Sciatic nerve (tissue), 2 donors: ENCODE measurements at regions not wholly inside any gene's neighbourhood (a gene's known extent, or its start where the extent isn't known, plus 50 kb on each side); places are given as distances from the start of the nearest gene placed in this dataset.
"Not testable (repeated sequence)": the region's sequence is repeated elsewhere in the genome, so short reads cannot be mapped to it uniquely, and the experiment has no call there.

Experiments used
- ATAC-seq: fragments of 200-7000 bp; cut with Tn5 transposase; one replicate; pipeline ENCODE4 v1.9.1; 2020; ENCODE audit warnings: mild to moderate bottlenecking, moderate library complexity
- DNase-seq: peaks from one replicate; pipeline ENCODE4 v3.0.0-alpha.2; 2020; ENCODE audit warnings: low spot score
- intact Hi-C: fragments of 100-400 bp; cut with DNase I; formaldehyde crosslinking; loops from one replicate; pipeline ENCODE4 v1.14.2; 2022
- donor health status: DM: no; HTN: no; CAD: no.
- donor health status: DM: no; HTN: no; CAD: no.

- intact Hi-C loops: no loop called here
- ATAC-seq: no peak
- DNase-seq: no peak
Measured at GRCh38 chr12:11973396-11973795, 97.3 kb upstream of the BCL2L14 start.

- no peak for ATAC-seq
- DNase-seq: no peak
- intact Hi-C loops: no loop called here
Measured at GRCh38 chr12:11976005-11976404, 94.7 kb upstream of the BCL2L14 start.

GRCh38 chr12:11978726-11979384 is 91.9 kb upstream of the BCL2L14 start:
- ATAC-seq: no peak
- no peak for DNase-seq
- intact Hi-C loops: no loop called here

- no peak for DNase-seq
- intact Hi-C loops: no loop called here
- ATAC-seq: no peak
Measured at GRCh38 chr12:11980115-11980514, 90.6 kb upstream of the BCL2L14 start.

GRCh38 chr12:11981121-11981733 is 89.5 kb upstream of the BCL2L14 start:
- DNase-seq (no peak), ATAC-seq (no peak)
- intact Hi-C loops: no loop called here

GRCh38 chr12:11984417-11984816 is 86.3 kb upstream of the BCL2L14 start:
- DNase-seq (no peak), ATAC-seq (no peak)
- intact Hi-C loops: no loop called here

GRCh38 chr12:11986165-11986564 is 84.6 kb upstream of the BCL2L14 start:
- DNase-seq (no peak), ATAC-seq (no peak)
- intact Hi-C loops: no loop called here

- intact Hi-C loops: no loop called here
- DNase-seq (no peak), ATAC-seq (no peak)
Measured at GRCh38 chr12:11987901-11988300, 82.8 kb upstream of the BCL2L14 start.

GRCh38 chr12:11991604-11992003 is 79.1 kb upstream of the BCL2L14 start:
- ATAC-seq (no peak), DNase-seq (no peak)
- intact Hi-C loops: no loop called here

- no peak for DNase-seq
- intact Hi-C loops: no loop called here
- no peak for ATAC-seq
Measured at GRCh38 chr12:11992515-11992914, 78.2 kb upstream of the BCL2L14 start.

- intact Hi-C loops, ATAC-seq, DNase-seq: not testable (repeated sequence)
Measured at GRCh38 chr12:11998307-11998943, 72.3 kb upstream of the BCL2L14 start.

- DNase-seq: no peak
- no peak for ATAC-seq
- intact Hi-C loops: no loop called here
Measured at GRCh38 chr12:11998944-11999315, 71.8 kb upstream of the BCL2L14 start.

- DNase-seq (no peak), ATAC-seq (no peak)
- intact Hi-C loops: no loop called here
Measured at GRCh38 chr12:12003609-12004008, 67.1 kb upstream of the BCL2L14 start.

GRCh38 chr12:12004524-12004923 is 66.2 kb upstream of the BCL2L14 start:
- DNase-seq (no peak), ATAC-seq (no peak)
- intact Hi-C loops: no loop called here

GRCh38 chr12:12007001-12007712 is 63.6 kb upstream of the BCL2L14 start:
- ATAC-seq: no peak
- intact Hi-C loops: no loop called here

GRCh38 chr12:12007713-12008231 is 63.0 kb upstream of the BCL2L14 start:
- intact Hi-C loops: no loop called here
- DNase-seq: no peak
- no peak for ATAC-seq

More at GRCh38 chr12:12007001-12007712, 63.6 kb upstream of the BCL2L14 start:
- DNase-seq: no peak

- intact Hi-C loops: no loop called here
- ATAC-seq: no peak
- no peak for DNase-seq
Measured at GRCh38 chr12:12008232-12008850, 62.4 kb upstream of the BCL2L14 start.

GRCh38 chr12:12008931-12009611 is 61.7 kb upstream of the BCL2L14 start:
- no peak for DNase-seq
- ATAC-seq: no peak
- intact Hi-C loops: no loop called here
